ENCODE measurements at regions not wholly inside any gene's neighbourhood (a gene's known extent, or its start where the extent isn't known, plus 50 kb on each side); places are given as distances from the start of the nearest gene placed in this dataset.

DNA sequence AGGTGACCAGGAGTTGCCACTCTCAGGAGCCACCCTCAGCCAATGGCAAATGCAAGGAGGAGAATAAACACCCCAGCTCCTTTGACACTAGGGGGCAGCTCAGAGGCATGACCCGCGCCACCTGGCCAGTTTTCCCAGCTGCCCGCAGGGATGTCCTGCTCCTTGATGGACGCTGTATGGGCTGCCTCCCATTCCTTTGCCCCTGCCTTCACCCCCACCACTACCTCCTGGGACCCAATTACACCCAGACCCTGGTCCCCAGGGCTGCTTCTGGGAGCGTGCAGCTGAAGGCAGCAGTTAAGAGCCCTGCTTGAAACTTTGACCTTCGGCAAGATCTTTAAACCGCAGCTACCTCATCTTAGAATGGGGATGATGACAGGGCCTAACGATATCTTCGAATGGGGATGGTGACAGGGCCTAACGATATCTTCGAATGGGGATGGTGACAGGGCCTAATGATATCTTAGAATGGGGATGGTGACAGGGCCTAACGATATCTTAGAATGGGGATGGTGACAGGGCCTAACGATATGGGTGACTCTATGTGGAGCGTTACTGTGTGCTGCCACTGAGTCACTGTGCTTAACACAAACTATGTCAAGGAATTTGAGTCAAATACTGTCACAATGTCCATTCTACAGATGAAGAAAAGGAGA is 163.0 kb upstream of the KAZN start:
- no TSS peak for BruUV-seq (replicated peaks)
- Histone ChIP-seq H3K9me3 (replicated peaks; ENCODE audit: control insufficient read depth, insufficient read depth, low read length) (peaks cover 4% of the 10 kb centered on the region), H3K4me2 (ENCODE audit: insufficient read depth, low read length) (no peak overlapping the region), H3K4me1 (ENCODE audit: control insufficient read depth, extremely low read depth, insufficient read depth, low read length) (no peaks in the 10 kb centered on the region), H2AFZ (ENCODE audit: low read depth, low read length) (no peak overlapping the region), H3K27me3 (ENCODE audit: control insufficient read depth in 2 of 2, insufficient read depth in 2 of 2, low read length in 2 of 2) (no peaks in the 10 kb centered on the region), H4K20me1 (replicated peaks; ENCODE audit: control insufficient read depth, extremely low read depth, insufficient read depth, low read length) (no peaks in the 10 kb centered on the region), H3K36me3 (ENCODE audit: control insufficient read depth in 2 of 2, extremely low read depth in 1 of 2, insufficient read depth in 2 of 2, low read length in 2 of 2) (no peaks in the 10 kb centered on the region), H3K4me3 (replicated peaks in 1 of 3; ENCODE audit: insufficient read depth in 1 of 3, low read depth in 1 of 3, low read length in 3 of 3) (no peak overlapping the region), H3K27ac (ENCODE audit: insufficient read depth, low read depth, low read length) (no peak overlapping the region), H3K9ac (replicated peaks; ENCODE audit: extremely low read depth, insufficient read depth, low read length) (no peak overlapping the region), H3K79me2 (ENCODE audit: control insufficient read depth, insufficient read depth, low read length) (no peaks in the 10 kb centered on the region), H3K9me1 (replicated peaks; ENCODE audit: control insufficient read depth, extremely low read depth, insufficient read depth, low read length) (no peaks in the 10 kb centered on the region)
- dilution Hi-C loops (cut with MboI; ENCODE audit: extremely low pct_ligation_motif_present, low sequenced_read_pairs): no loop called here
- CTCF ChIA-PET: no interaction called here
- FAIRE-seq (no peak), DNase-seq (ENCODE audit: low read depth, low spot score) (no peak)
- intact Hi-C loops (cut with micrococcal nuclease): no loop called here
- TF ChIP-seq MYC (IDR thresholded peaks at IDR 0.05; ENCODE audit: low read depth, low read length) (no peak), EZH2 (IDR thresholded peaks at IDR 0.05; ENCODE audit: borderline replicate concordance, low read depth, low read length, severe bottlenecking) (no peak), CTCF (IDR thresholded peaks at IDR 0.05; ENCODE audit: extremely low read depth in 1 of 2, insufficient read depth in 1 of 2, low read depth in 1 of 2, low read length in 2 of 2) (no peak), JUN (IDR thresholded peaks at IDR 0.05; ENCODE audit: borderline replicate concordance, insufficient read depth, insufficient read length, low read depth) (no peak), GATA2 (IDR thresholded peaks at IDR 0.05; ENCODE audit: insufficient read depth, insufficient read length, low read depth, low read length) (no peak), POLR2AphosphoS5 (IDR thresholded peaks at IDR 0.05; ENCODE audit: insufficient read depth, low read depth, low read length) (no peak), FOS (IDR thresholded peaks at IDR 0.05; ENCODE audit: borderline replicate concordance, insufficient read depth, low read length) (no peak), POLR2A (IDR thresholded peaks at IDR 0.05; ENCODE audit: low read depth, low read length) (no peak)
- TF ChIP-seq, protein P1, sequence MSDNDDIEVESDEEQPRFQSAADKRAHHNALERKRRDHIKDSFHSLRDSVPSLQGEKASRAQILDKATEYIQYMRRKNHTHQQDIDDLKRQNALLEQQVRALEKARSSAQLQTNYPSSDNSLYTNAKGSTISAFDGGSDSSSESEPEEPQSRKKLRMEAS (IDR thresholded peaks at IDR 0.05; ENCODE audit: insufficient read depth, insufficient read length): no peak
- POLR2A ChIA-PET: no interaction called here
